ENCODE measurements at regions not wholly inside any gene's neighbourhood (a gene's known extent, or its start where the extent isn't known, plus 50 kb on each side); places are given as distances from the start of the nearest gene placed in this dataset.

GRCh38 chr11:57095896-57096295, 85.9 kb upstream of the LRRC55 start:
- TF ChIP-seq CTCF (IDR thresholded peaks at IDR 0.05; ENCODE audit: control extremely low read depth in 1 of 3, insufficient read depth in 1 of 3, low read depth in 1 of 3, low read length in 3 of 3) (no peak), CEBPB (IDR thresholded peaks at IDR 0.05; ENCODE audit: low read depth, low read length) (no peak), JUND (IDR thresholded peaks at IDR 0.05; ENCODE audit: low read length) (no peak), HDAC2 (IDR thresholded peaks at IDR 0.05; ENCODE audit: borderline replicate concordance in 1 of 2, low read depth in 2 of 2, low read length in 2 of 2) (no peak), POLR2A (IDR thresholded peaks at IDR 0.05; ENCODE audit: control extremely low read depth in 1 of 2, low read depth in 2 of 2, low read length in 2 of 2) (no peak), EZH2 (IDR thresholded peaks at IDR 0.05; ENCODE audit: low read depth, low read length, severe bottlenecking) (no peak), POLR2AphosphoS5 (IDR thresholded peaks at IDR 0.05; ENCODE audit: low read depth, low read length) (no peak), SAP30 (IDR thresholded peaks at IDR 0.05; ENCODE audit: insufficient read depth, insufficient replicate concordance, low read length) (no peak), SP4 (IDR thresholded peaks at IDR 0.05; ENCODE audit: low read length) (no peak), CREB1 (IDR thresholded peaks at IDR 0.05) (no peak), EGR1 (IDR thresholded peaks at IDR 0.05; ENCODE audit: borderline replicate concordance, low read depth, low read length) (no peak), EP300 (IDR thresholded peaks at IDR 0.05; ENCODE audit: borderline replicate concordance in 1 of 2, low read depth in 2 of 2, low read length in 2 of 2) (no peak), SP1 (IDR thresholded peaks at IDR 0.05; ENCODE audit: low read depth, low read length) (no peak), RAD21 (IDR thresholded peaks at IDR 0.05 in 1 of 2, conservative IDR thresholded peaks at IDR 0.05 in 1 of 2; ENCODE audit: low read depth in 2 of 2, low read length in 2 of 2) (no peak)
